Ovary (tissue), 7 donors: ENCODE measurements at regions not wholly inside any gene's neighbourhood (a gene's known extent, or its start where the extent isn't known, plus 50 kb on each side); places are given as distances from the start of the nearest gene placed in this dataset.

Experiments
- DNase-seq, 5 donors: peaks; one replicate each; pipeline ENCODE4 v3.0.0-alpha.2; 2019 to 2020
- H3K27ac ChIP-seq, 2 donors: fragments of 200-600 bp; one replicate each; pipeline versions ENCODE4 v1.5.1 to v1.8.0; 2019 to 2022
- H3K27me3 ChIP-seq: fragments of 200-600 bp; one replicate; pipeline ENCODE4 v1.8.0; 2022
- H3K36me3 ChIP-seq: fragments of 200-600 bp; sonication (generic); one replicate; pipeline ENCODE4 v1.5.1; 2019
- H3K4me1 ChIP-seq: one replicate; pipeline ENCODE4 v1.8.1; 2013; ENCODE audit warnings: mild to moderate bottlenecking, moderate library complexity; ENCODE audit not compliant: insufficient read depth
- H3K4me3 ChIP-seq: fragments of 200-600 bp; sonication (generic); one replicate; pipeline ENCODE4 v1.5.1; 2017
- H3K9me3 ChIP-seq, 2 donors: fragments of 200-600 bp in 1 of 2; sonication (generic) in 1 of 2; one replicate each; pipeline versions ENCODE4 v1.5.1 to v1.8.1; 2013 to 2019; ENCODE audit warnings: mild to moderate bottlenecking in 1 of 2, moderate library complexity in 1 of 2
- EP300 ChIP-seq: sonication (generic); formaldehyde crosslinking; IDR thresholded peaks from one replicate; pipeline ENCODE4 v1.6.1; 2017; ENCODE audit warnings: antibody characterized with exemption
- POLR2A ChIP-seq: fragments of 450-650 bp; IDR thresholded peaks from one replicate; pipeline ENCODE4 v1.6.1; 2017; ENCODE audit warnings: antibody characterized with exemption, mild to moderate bottlenecking, moderate library complexity
- WGBS, 3 donors: extraction: QIAGEN DNeasy Blood & Tissue Kit in 1 of 3; methylation state at CpG; one replicate each; pipeline versions ENCODE4 v1.1.5 to v1.1.7; 2013 to 2017; 5-methylcytosine and 5-hydroxymethylcytosine counted together
- intact Hi-C, 4 donors: fragments of 100-400 bp; cut with DNase I; formaldehyde crosslinking; loops; one replicate each; pipeline versions ENCODE4 v1.11.0 to v1.15.1; 2022 to 2023
- TF ChIP-seq, protein P1 (sequence below), 3 donors: fragments of 450-650 bp in 2 of 3; fragments of 200-600 bp in 1 of 3; IDR thresholded peaks; one replicate each; pipeline versions ENCODE4 v1.5.1 to v1.8.0; 2016 to 2022; ENCODE audit warnings: antibody characterized with exemption in 3 of 3, mild to moderate bottlenecking in 1 of 3
- donor health status: DM: no; HTN: no; CAD: no; lungs with moderate emphysema.
- donor health status: DM: no; HTN: no; CAD: no.
- donor health status: Bipolar disorder and iron deficiency.
- donor health status: DM: no; HTN: no; CAD: no.
- donor health status: DM: yes; HTN: yes; CAD: no.

- WGBS, 3 donors = 17 to 29% (median 19%) methylated on average over 1 of the region's 1 CpG
- DNase-seq = no peak
- Histone ChIP-seq H3K27me3 (no peaks in the 10 kb centered on the region), H3K4me1 (no peaks in the 10 kb centered on the region), H3K27ac (no peak overlapping the region), H3K36me3 (no peaks in the 10 kb centered on the region), H3K9me3 (no peaks in the 10 kb centered on the region), H3K4me3 (no peak overlapping the region)
- TF ChIP-seq, protein P1, sequence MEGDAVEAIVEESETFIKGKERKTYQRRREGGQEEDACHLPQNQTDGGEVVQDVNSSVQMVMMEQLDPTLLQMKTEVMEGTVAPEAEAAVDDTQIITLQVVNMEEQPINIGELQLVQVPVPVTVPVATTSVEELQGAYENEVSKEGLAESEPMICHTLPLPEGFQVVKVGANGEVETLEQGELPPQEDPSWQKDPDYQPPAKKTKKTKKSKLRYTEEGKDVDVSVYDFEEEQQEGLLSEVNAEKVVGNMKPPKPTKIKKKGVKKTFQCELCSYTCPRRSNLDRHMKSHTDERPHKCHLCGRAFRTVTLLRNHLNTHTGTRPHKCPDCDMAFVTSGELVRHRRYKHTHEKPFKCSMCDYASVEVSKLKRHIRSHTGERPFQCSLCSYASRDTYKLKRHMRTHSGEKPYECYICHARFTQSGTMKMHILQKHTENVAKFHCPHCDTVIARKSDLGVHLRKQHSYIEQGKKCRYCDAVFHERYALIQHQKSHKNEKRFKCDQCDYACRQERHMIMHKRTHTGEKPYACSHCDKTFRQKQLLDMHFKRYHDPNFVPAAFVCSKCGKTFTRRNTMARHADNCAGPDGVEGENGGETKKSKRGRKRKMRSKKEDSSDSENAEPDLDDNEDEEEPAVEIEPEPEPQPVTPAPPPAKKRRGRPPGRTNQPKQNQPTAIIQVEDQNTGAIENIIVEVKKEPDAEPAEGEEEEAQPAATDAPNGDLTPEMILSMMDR (IDR thresholded peaks at IDR 0.05) = no peak
- no peak for TF ChIP-seq POLR2A
- no peak for TF ChIP-seq EP300
- intact Hi-C loops = no loop called here
Observed at GRCh38 chr1:189939967-189940366, 537.7 kb downstream of the BRINP3 start.

DNA sequence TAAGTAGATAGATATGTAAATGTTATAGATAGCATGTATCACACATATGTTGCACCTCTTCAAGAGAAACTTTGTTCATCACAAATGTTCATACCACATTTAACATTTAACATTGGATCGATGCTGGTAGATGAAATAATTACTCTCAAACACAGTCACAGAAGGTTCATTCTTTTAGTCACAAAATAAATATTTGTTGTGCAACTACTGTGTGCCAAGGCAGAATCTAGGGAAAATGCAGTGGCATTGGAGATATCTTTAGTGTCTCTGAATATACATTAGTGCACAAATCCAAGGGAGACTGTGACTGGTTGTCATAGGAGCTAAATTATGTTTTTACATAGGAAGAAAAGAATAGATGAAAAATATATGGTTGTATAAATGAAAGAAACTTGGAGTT, 535.7 kb downstream of the BRINP3 start:
- 88 to 95% (median 89%) methylated on average over 1 of the region's 1 CpG for WGBS, 3 donors
- Histone ChIP-seq H3K27ac (no peak overlapping the region), H3K9me3 (no peaks in the 10 kb centered on the region), H3K4me1 (no peaks in the 10 kb centered on the region), H3K4me3 (no peak overlapping the region), H3K36me3 (no peaks in the 10 kb centered on the region), H3K27me3 (no peaks in the 10 kb centered on the region)
- TF ChIP-seq, protein P1 (IDR thresholded peaks at IDR 0.05) = no peak
- TF ChIP-seq POLR2A = no peak
- TF ChIP-seq EP300 = no peak
- no peak for DNase-seq
- intact Hi-C loops = no loop called here

DNA sequence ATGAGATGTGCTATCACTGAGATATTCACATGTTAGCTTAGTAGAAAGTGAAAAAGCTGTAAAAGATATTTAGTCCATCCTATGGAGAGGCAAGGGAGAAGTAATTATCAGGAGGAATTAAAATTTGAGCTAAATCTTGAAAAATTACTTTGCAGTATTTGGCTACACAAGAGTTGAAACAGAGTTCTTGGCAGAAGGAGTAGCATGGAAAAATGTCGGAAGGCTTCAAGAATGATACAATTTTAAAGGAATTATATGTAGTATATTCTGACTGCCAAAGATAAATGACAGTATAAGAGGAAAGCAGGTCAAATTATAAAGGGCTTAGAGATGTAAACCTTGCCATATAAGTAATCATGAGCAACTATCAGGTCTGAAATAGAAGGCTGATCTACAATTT, 518.9 kb downstream of the BRINP3 start:
- intact Hi-C loops = no loop called here
- no peak for DNase-seq
- no peaks in the 10 kb centered on the region for H3K4me1 ChIP-seq
- H3K27ac ChIP-seq = no peak overlapping the region
- H3K36me3 ChIP-seq = no peaks in the 10 kb centered on the region
- TF ChIP-seq EP300 = no peak
- no peak for TF ChIP-seq POLR2A
- TF ChIP-seq, protein P1 (IDR thresholded peaks at IDR 0.05) = no peak
- H3K9me3 ChIP-seq = no peaks in the 10 kb centered on the region
- H3K27me3 ChIP-seq = no peaks in the 10 kb centered on the region
- no peak overlapping the region for H3K4me3 ChIP-seq
- 57 to 63% (median 62%) methylated on average over 1 of the region's 1 CpG for WGBS, 3 donors

DNA sequence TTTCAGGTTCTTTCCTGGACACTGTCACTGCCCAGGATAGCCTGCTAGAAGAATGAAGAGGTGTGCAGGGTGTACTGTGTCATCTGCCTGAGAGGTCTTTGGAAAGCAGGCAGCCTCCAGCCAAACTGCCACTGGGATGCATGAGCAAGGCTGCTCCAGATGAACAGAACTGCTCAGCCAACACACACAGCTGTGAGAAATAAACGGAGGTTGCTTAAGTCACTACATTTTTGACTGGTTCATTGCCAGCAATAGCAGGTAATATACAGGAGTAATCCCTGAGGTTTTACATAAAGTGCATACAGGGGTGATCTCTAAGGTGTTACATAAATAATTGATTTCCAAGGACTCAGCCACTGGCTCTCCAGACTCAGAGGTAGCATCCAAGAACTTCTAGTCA, 516.9 kb downstream of the BRINP3 start:
- TF ChIP-seq, protein P1 (IDR thresholded peaks at IDR 0.05) = no peak
- TF ChIP-seq POLR2A (no peak), EP300 (no peak)
- intact Hi-C loops = no loop called here
- DNase-seq = no peak
- 3 to 15% (median 13%) methylated on average over 1 of the region's 1 CpG for WGBS, 3 donors
- H3K9me3 ChIP-seq = no peaks in the 10 kb centered on the region
- H3K4me3 ChIP-seq = no peak overlapping the region
- H3K27me3 ChIP-seq = no peaks in the 10 kb centered on the region
- no peak overlapping the region for H3K27ac ChIP-seq
- H3K36me3 ChIP-seq = no peaks in the 10 kb centered on the region
- no peaks in the 10 kb centered on the region for H3K4me1 ChIP-seq

GRCh38 chr1:189962181-189962580, 515.5 kb downstream of the BRINP3 start:
- Histone ChIP-seq H3K4me3 (no peak overlapping the region), H3K27ac (no peak overlapping the region), H3K9me3 (no peaks in the 10 kb centered on the region), H3K27me3 (no peaks in the 10 kb centered on the region), H3K36me3 (no peaks in the 10 kb centered on the region), H3K4me1 (no peaks in the 10 kb centered on the region)
- TF ChIP-seq POLR2A = no peak
- no peak for TF ChIP-seq EP300
- TF ChIP-seq, protein P1 (IDR thresholded peaks at IDR 0.05) = no peak
- DNase-seq = no peak
- intact Hi-C loops = no loop called here
